B cell (primary cell): ENCODE measurements at regions not wholly inside any gene's neighbourhood (a gene's known extent, or its start where the extent isn't known, plus 50 kb on each side); places are given as distances from the start of the nearest gene placed in this dataset.

Experiments
- ATAC-seq: fragments of 200-7000 bp; cut with Tn5 transposase; one replicate; pipeline ENCODE4 v1.10.0; 2021; ENCODE audit warnings: low read depth, mild to moderate bottlenecking, moderate number of reproducible peaks, moderate library complexity
- CTCF ChIA-PET: fragments of 350-600 bp; sonication (Branson Sonifier 250); formaldehyde crosslinking; loops from one replicate; lab custom pipeline; 2021; ENCODE audit warnings: antibody characterized with exemption, inconsistent platforms; lab: Charles Lee
- POLR2A ChIA-PET: fragments of 350-600 bp; sonication (Branson Sonifier 250); formaldehyde crosslinking; loops from one replicate; lab custom pipeline; 2021; ENCODE audit warnings: antibody characterized with exemption; lab: Charles Lee
- DNase-seq: peaks from one replicate; pipeline ENCODE4 v3.0.0; 2013
- H2AFZ ChIP-seq: 2 replicates; pipeline ENCODE4 v1.6.1; 2012; ENCODE audit warnings: mild to moderate bottlenecking, low read depth, low read length; ENCODE audit not compliant: insufficient read depth, poor library complexity, severe bottlenecking
- H3K27ac ChIP-seq, 2 donors: 1 replicate in 1 of 2; 2 replicates in 1 of 2; pipeline ENCODE4 v1.5.1; 2012 to 2013; ENCODE audit warnings: low read length in 2 of 2, mild to moderate bottlenecking in 2 of 2, moderate library complexity in 1 of 2
- H3K27me3 ChIP-seq, 4 experiments: fragments of 200-600 bp in 1 of 4; sonication (generic) in 1 of 4; replicated peaks in 1 of 4; 1 replicate in 2 of 4; 2 replicates in 2 of 4; pipeline versions ENCODE4 v1.6.1 to v1.7.0; 2013 to 2016; ENCODE audit warnings: low read length in 3 of 4, mild to moderate bottlenecking in 2 of 4, mixed read lengths in 1 of 4, moderate library complexity in 1 of 4; ENCODE audit not compliant: insufficient read depth in 4 of 4, control insufficient read depth in 3 of 4; ENCODE audit errors: control extremely low read depth in 1 of 4
- H3K36me3 ChIP-seq, 2 experiments: replicated peaks in 1 of 2; 1 replicate in 1 of 2; 2 replicates in 1 of 2; pipeline versions ENCODE4 v1.6.1 to v1.7.1; 2013; ENCODE audit warnings: low read length in 1 of 2; ENCODE audit not compliant: insufficient read depth in 2 of 2, control insufficient read depth in 1 of 2; ENCODE audit errors: control extremely low read depth in 1 of 2, extremely low read depth in 1 of 2
- H3K4me1 ChIP-seq, 2 donors: fragments of 200-600 bp in 1 of 2; sonication (generic) in 1 of 2; 1 replicate in 1 of 2; 2 replicates in 1 of 2; pipeline versions ENCODE4 v1.5.1 to v1.6.1; 2013 to 2017; ENCODE audit warnings: low read length in 2 of 2; ENCODE audit not compliant: control insufficient read depth in 2 of 2, insufficient read depth in 2 of 2
- H3K4me2 ChIP-seq: replicated peaks from 2 replicates; pipeline ENCODE3; 2012; ENCODE audit warnings: mild to moderate bottlenecking, low read depth, low read length; ENCODE audit not compliant: poor library complexity, severe bottlenecking
- H3K4me3 ChIP-seq, 5 experiments: fragments of 200-600 bp in 1 of 5; sonication (generic) in 1 of 5; 1 replicate in 3 of 5; 2 replicates in 2 of 5; pipeline versions ENCODE4 v1.5.1 to v1.7.0; 2011 to 2016; ENCODE audit warnings: low read length in 4 of 5, mild to moderate bottlenecking in 4 of 5, low read depth in 2 of 5, control low read depth in 1 of 5, moderate library complexity in 1 of 5; ENCODE audit not compliant: insufficient read depth in 1 of 5; ENCODE audit errors: control extremely low read depth in 1 of 5, extremely low read depth in 1 of 5
- H3K79me2 ChIP-seq: fragments of 200-600 bp; sonication (generic); one replicate; pipeline ENCODE4 v1.6.0; 2016; ENCODE audit warnings: low read length; ENCODE audit not compliant: control insufficient read depth, insufficient read depth
- H3K9ac ChIP-seq: fragments of 200-600 bp; sonication (generic); 2 replicates; pipeline ENCODE4 v1.6.1; 2017; ENCODE audit warnings: mild to moderate bottlenecking, low read length, moderate library complexity
- H3K9me3 ChIP-seq, 3 donors: one replicate each; pipeline versions ENCODE4 v1.6.1 to v1.7.1; 2013; ENCODE audit warnings: low read length in 2 of 3; ENCODE audit not compliant: control insufficient read depth in 2 of 3, insufficient read depth in 1 of 3; ENCODE audit errors: control extremely low read depth in 1 of 3
- H4K20me1 ChIP-seq: 2 replicates; pipeline ENCODE4 v1.6.0; 2012; ENCODE audit warnings: mild to moderate bottlenecking, low read length; ENCODE audit not compliant: insufficient read depth, control insufficient read depth, poor library complexity, severe bottlenecking
- H3K27ac Mint-ChIP-seq: one replicate; pipeline ENCODE4 v1.8.0; 2021; ENCODE audit warnings: mixed read lengths
- H3K27me3 Mint-ChIP-seq: one replicate; pipeline ENCODE4 v1.8.0; 2021; ENCODE audit warnings: mixed read lengths
- H3K4me1 Mint-ChIP-seq: one replicate; pipeline ENCODE4 v1.8.0; 2021; ENCODE audit warnings: mixed read lengths
- H3K4me3 Mint-ChIP-seq: one replicate; pipeline ENCODE4 v1.8.0; 2021; ENCODE audit warnings: mixed read lengths
- H3K9me3 Mint-ChIP-seq: one replicate; pipeline ENCODE4 v1.8.0; 2022; ENCODE audit warnings: mixed read lengths; ENCODE audit not compliant: insufficient read depth
- EZH2 ChIP-seq: IDR thresholded peaks from 2 replicates; pipeline ENCODE4 v1.6.1; 2012; ENCODE audit warnings: borderline replicate concordance, low read depth, mild to moderate bottlenecking, moderate library complexity, low read length; ENCODE audit not compliant: insufficient read depth, poor library complexity, severe bottlenecking
- WGBS: methylation state at CpG from one replicate; pipeline ENCODE4 v1.1.5; 2013; ENCODE audit warnings: missing lambda C conversion rate; ENCODE audit not compliant: insufficient coverage; 5-methylcytosine and 5-hydroxymethylcytosine counted together
- intact Hi-C: fragments of 100-400 bp; cut with micrococcal nuclease; formaldehyde crosslinking; loops from one replicate; pipeline ENCODE4 v1.10.0; 2022
- TF ChIP-seq, protein P1 (sequence below): fragments of 200-600 bp; IDR thresholded peaks from one replicate; pipeline ENCODE4 v1.8.0; 2022; ENCODE audit warnings: antibody characterized with exemption, mild to moderate bottlenecking

DNA sequence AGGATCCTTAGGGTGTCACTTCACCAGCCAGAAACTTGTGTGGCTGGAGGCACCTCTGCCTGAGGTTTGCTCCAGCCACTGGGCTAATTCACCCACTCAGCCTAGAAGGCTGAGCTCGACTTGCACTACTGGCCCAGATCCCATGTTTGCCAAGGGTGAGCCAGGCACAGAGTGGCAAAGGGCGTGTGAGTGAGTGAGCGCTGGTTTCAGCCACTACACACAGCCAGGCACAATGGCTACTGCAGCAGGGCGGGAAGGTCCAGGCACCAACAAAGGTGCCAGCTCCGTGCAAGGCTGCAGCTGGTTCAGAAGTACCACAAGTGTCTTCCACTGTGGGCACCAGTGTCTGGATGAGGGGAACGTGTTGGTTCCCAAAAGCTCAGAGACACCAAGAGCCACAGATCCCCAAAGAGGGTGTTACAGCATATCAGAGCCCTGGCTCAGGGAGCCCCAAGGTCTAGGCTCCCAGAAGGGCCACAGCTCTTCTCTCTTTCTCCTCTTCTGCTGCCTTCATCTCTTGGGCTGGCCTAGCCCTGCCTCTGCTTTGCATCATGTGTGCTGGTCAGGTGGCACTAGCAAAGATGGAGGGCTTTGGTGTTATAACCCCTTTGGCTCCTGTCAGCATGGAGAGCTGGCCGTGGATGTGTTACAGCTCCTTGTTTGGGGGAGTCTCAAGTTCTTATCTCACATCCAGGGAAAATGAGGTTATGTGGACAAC lies 736.3 kb upstream of the KLHL1 start:
- no peaks in the 10 kb centered on the region for H4K20me1 ChIP-seq
- H3K9ac ChIP-seq = no peak overlapping the region
- H3K4me1 ChIP-seq = no peaks in the 10 kb centered on the region
- WGBS = 85% methylated on average over 7 of the region's 7 CpGs
- no peak for TF ChIP-seq EZH2
- TF ChIP-seq, protein P1, sequence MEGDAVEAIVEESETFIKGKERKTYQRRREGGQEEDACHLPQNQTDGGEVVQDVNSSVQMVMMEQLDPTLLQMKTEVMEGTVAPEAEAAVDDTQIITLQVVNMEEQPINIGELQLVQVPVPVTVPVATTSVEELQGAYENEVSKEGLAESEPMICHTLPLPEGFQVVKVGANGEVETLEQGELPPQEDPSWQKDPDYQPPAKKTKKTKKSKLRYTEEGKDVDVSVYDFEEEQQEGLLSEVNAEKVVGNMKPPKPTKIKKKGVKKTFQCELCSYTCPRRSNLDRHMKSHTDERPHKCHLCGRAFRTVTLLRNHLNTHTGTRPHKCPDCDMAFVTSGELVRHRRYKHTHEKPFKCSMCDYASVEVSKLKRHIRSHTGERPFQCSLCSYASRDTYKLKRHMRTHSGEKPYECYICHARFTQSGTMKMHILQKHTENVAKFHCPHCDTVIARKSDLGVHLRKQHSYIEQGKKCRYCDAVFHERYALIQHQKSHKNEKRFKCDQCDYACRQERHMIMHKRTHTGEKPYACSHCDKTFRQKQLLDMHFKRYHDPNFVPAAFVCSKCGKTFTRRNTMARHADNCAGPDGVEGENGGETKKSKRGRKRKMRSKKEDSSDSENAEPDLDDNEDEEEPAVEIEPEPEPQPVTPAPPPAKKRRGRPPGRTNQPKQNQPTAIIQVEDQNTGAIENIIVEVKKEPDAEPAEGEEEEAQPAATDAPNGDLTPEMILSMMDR = no peak
- H3K79me2 ChIP-seq = no peaks in the 10 kb centered on the region
- H3K27ac ChIP-seq = no peak overlapping the region
- ChIA-PET POLR2A (no interaction called here), CTCF (no interaction called here)
- ATAC-seq = no peak
- H3K36me3 ChIP-seq = no peaks in the 10 kb centered on the region
- H3K9me3 ChIP-seq = peaks cover 0 to 31% (median 0%) of the 10 kb centered on the region in 3 donors
- H3K9me3 Mint-ChIP-seq = peaks cover 2% of the 10 kb centered on the region
- H3K4me3 ChIP-seq = no peak overlapping the region
- no peaks in the 10 kb centered on the region for H3K27me3 Mint-ChIP-seq
- no peak overlapping the region for H3K4me2 ChIP-seq
- DNase-seq = no peak
- no peaks in the 10 kb centered on the region for H3K4me1 Mint-ChIP-seq
- H2AFZ ChIP-seq = no peak overlapping the region
- H3K27ac Mint-ChIP-seq = no peak overlapping the region
- H3K27me3 ChIP-seq = no peaks in the 10 kb centered on the region
- intact Hi-C loops = loop anchor here (1.0 kb wide), 1 partner anchor 9 kb away; no protein-coding TSS in a partner anchor
- no peak overlapping the region for H3K4me3 Mint-ChIP-seq

DNA sequence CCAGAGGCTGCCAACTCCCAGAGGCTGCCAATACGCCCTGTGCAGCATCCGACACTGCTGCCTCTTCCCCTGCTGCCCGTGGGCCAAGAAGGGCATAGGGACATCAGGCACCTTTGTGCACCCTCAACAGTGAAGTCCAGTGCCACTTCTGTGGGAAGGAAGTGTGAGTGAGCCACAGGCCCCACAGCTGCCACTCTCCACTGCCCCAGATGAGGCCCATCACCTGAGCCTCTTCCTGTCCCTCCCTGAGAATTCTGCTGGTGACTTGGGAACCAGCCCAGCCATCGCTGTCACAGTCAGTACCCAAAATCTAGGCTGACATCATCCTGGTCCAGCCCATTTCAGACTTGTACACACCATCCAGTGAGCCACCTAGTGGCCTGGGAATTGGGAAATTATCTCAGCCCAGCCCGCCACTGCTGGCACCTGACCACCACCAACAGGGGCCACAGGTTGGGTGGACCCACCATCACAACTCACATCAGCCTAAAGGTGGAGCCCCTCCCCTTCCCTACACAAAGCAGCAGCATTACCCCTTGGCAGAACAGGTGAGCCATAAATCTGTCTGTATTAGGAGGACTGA lies 733.9 kb upstream of the KLHL1 start:
- H3K9me3 Mint-ChIP-seq = peaks cover 2% of the 10 kb centered on the region
- CTCF ChIA-PET = no interaction called here
- H3K4me1 ChIP-seq = no peaks in the 10 kb centered on the region
- no peaks in the 10 kb centered on the region for H3K4me1 Mint-ChIP-seq
- H3K27ac Mint-ChIP-seq = no peak overlapping the region
- intact Hi-C loops = no loop called here
- H3K4me3 ChIP-seq = no peak overlapping the region
- H3K4me2 ChIP-seq = no peak overlapping the region
- no peaks in the 10 kb centered on the region for H3K36me3 ChIP-seq
- 90% methylated on average over 5 of the region's 5 CpGs for WGBS
- no peak overlapping the region for H2AFZ ChIP-seq
- H3K27me3 ChIP-seq = no peaks in the 10 kb centered on the region
- no peak overlapping the region for H3K27ac ChIP-seq
- no peaks in the 10 kb centered on the region for H4K20me1 ChIP-seq
- no peak for TF ChIP-seq EZH2
- H3K9me3 ChIP-seq = peaks cover 0 to 31% (median 0%) of the 10 kb centered on the region in 3 donors
- no peak for DNase-seq
- POLR2A ChIA-PET = no interaction called here
- H3K27me3 Mint-ChIP-seq = no peaks in the 10 kb centered on the region
- no peak for ATAC-seq
- no peak overlapping the region for H3K9ac ChIP-seq
- H3K4me3 Mint-ChIP-seq = no peak overlapping the region
- H3K79me2 ChIP-seq = no peaks in the 10 kb centered on the region
